Activated T-helper 9 cell treated with anti-CD3 and anti-CD28 coated beads, Interleukin-2, amount 50 U/mL, for 16 hours (primary cell): ENCODE measurements at regions not wholly inside any gene's neighbourhood (a gene's known extent, or its start where the extent isn't known, plus 50 kb on each side); places are given as distances from the start of the nearest gene placed in this dataset.
"Not testable (repeated sequence)": the region's sequence is repeated elsewhere in the genome, so short reads cannot be mapped to it uniquely, and the experiment has no call there.

Experiments
- DNase-seq: peaks from one replicate; pipeline ENCODE4 v3.0.0-alpha.2; 2020; ENCODE audit warnings: low read depth

- no peak for DNase-seq
Observed at GRCh38 chr7:93048136-93048930, 69.4 kb downstream of the SAMD9 start.

DNA sequence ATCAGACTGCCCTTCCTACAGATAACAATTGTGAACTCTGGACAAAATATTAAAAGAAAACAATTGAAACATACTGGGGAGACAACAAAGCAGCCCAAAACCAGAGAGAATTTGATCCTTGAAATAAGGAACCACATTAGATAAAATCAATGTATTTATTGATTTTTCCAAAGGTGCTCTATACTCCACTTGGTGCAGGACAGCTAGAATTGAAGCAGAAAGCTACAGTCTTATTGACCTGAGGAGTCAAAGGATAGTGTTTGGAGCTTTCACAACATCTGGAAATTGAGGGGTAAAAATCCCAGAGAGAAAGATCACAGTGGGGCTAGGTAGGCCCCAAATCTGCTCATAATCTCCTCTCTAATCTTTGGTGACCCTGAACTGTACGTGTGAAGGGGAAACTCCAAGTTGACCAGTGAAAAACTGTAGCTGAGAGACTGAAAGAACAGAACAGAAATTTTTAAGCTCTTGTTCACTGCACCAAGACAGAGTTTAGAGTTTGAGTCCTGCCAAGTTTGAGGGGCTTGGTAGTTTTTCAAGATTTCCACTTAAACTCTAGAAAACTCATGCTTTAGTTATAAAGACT lies 70.2 kb downstream of the SAMD9 start:
- no peak for DNase-seq

DNA sequence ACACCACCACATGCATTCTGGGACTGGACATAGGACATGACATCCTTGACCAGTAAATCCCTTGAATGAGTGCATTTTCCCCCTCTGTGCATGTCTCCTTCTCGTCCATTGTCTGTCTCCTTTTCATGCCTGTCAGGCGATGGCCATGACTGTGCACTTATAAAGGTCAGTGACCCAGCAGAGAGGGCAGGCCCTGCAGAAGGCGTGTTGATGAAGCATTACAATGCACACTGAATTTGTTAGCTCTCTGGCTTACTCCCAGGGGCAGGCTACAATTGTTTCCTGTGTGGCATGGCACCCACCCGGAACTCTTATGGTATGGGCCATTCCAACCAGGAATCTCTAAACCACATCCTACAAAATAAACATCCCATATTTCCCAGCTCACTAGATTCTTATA lies 71.1 kb downstream of the SAMD9 start:
- no peak for DNase-seq

DNA sequence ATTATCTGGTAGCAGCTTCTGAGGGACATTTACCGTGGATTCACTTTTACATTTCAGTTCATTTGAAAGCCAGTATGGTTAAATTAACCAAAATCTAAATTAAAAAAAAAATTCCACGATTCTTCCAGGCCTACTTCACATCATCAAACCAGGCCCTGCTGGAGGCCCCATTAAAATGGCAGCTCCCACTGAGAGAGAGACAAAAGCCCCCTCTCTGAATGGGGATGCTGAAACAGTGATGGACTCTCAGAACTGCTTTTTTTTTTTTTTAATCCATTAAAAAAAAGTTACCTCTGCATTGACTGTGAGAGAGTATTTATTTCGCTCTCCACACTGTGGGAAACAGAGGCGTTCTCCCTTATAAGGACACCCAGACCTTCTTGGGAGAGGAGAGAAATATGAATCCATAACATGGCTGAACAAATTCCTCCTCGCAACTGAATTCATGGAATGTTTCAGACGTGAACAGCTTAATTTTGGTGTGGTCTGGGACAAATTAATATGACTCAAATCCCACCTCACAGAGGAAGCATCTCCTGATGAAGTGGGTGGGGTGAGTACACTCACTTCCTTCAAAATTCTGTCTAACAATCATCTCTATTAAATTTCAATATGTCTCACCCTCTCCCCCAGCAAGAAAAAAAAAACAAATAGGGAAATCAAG lies 73.5 kb downstream of the SAMD9 start:
- DNase-seq, result no peak

DNA sequence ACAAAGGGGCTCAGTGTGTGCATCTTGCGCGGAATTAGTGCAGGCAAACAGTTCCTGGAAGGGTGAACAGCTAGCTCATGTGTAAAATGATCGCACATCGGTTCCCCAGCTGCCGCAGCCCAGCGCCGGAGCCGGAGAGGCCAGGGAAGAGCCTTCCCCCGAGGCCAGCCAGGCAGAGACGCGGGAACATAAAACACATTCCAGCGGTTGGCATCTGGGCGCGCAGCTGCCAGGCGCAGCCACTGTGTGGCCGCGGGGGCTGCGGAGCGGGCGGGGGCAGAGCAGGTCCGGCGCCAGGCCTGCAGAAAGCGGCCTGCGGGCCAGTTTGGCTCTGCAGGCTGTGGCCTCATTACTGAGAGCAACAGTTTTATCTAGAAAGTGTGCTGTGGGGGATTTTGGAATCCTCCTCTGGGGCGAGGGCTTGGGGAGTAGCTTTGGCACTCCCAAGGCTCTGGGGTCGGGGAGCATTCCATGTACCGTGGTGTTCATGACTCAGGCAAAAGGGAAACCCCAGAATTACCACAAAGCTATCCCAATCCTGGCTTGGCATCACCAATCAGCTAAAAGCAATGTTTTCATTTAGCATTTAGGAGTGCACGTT lies 74.3 kb downstream of the SAMD9 start:
- DNase-seq, result no peak

GRCh38 chr7:93040355-93040754 lies 77.4 kb downstream of the SAMD9 start:
- no peak for DNase-seq

- no peak for DNase-seq
Observed at GRCh38 chr7:93039786-93040185, 78.0 kb downstream of the SAMD9 start.

DNA sequence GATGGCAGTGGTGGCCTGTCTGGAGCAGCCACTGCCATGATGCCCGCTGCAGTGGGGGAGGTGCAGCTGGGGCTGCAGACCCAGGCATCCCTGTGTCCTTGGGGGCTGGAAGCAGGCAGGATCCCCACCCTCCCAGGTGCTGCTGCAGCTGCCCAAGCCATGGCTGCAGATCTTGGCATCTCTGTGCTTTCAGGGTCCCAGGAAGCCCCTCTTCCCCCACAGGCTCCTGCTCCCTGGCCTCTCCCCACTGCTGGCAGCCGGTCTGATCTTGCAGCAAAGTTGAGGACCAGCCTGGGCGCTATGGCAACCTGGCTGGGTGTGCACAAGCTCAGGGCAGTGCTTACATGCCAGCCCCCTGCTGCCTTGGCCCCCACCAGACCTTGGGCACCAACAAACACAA lies 78.5 kb downstream of the SAMD9 start:
- no peak for DNase-seq

- DNase-seq, result no peak
Observed at GRCh38 chr7:93036807-93037206, 81.0 kb downstream of the SAMD9 start.

DNA sequence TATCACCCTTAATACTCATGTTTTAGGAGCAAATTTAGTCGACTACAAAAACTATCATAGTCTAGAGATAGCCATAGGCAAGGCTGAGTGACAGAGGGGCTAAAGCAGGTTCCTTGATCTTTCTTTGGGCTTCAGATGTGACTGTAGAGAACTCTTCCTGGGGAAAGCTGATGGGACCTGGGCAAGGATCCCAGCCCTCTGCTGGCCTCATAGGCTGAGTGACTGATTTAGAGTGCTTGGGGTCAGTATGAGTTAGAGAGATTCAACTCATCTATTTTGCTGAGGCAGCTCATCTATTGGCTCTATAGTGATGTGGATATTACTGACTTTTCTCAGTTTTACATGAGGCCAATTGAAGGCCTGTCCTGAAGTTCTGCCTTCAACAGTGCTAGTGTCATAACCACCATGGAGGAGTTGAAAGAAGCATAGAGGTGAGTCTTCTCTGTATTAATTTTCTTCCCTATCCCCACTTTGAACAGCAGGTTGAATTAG lies 81.6 kb downstream of the SAMD9 start:
- DNase-seq, result no peak

GRCh38 chr7:93031795-93032194 lies 86.0 kb downstream of the SAMD9 start:
- no peak for DNase-seq

GRCh38 chr7:93030605-93031225 lies 87.1 kb downstream of the SAMD9 start:
- no peak for DNase-seq

- DNase-seq, result no peak
Observed at GRCh38 chr7:93029056-93029455, 88.7 kb downstream of the SAMD9 start.

- no peak for DNase-seq
Observed at GRCh38 chr7:93028610-93029009, 89.2 kb downstream of the SAMD9 start.

GRCh38 chr7:93027044-93027443 lies 90.7 kb downstream of the SAMD9 start:
- no peak for DNase-seq

- DNase-seq, result no peak
Observed at GRCh38 chr7:93026425-93026824, 91.4 kb downstream of the SAMD9 start.

- no peak for DNase-seq
Observed at GRCh38 chr7:93025389-93025788, 92.4 kb downstream of the SAMD9 start.

DNA sequence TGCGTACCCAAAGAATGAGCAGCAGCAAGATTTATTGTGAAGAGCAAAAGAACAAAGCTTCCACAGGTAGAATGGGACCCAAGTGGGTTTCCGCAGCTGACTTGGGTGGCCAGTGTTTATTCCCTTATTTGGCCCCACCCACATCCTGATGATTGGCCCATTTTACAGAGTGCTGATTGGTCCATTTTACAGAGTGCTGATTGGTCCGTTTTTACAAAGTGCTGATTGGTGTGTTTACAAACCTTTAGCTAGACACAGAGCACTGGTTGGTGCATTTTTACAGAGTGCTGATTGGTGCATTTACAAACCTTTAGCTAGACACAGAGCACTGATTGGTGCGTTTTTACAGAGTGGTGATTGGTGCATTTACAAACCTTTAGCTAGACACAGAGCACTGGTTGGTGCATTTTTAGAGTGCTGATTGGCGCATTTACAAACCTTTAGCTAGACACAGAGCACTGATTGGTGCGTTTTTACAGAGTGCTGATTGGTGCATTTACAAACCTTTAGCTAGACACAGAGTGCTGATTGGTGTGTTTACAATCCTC lies 94.8 kb downstream of the SAMD9 start:
- DNase-seq, result not testable (repeated sequence)

- no peak for DNase-seq
Observed at GRCh38 chr7:93021748-93022147, 96.0 kb downstream of the SAMD9 start.

GRCh38 chr7:93018716-93019115 lies 99.1 kb downstream of the SAMD9 start:
- DNase-seq, result no peak

DNA sequence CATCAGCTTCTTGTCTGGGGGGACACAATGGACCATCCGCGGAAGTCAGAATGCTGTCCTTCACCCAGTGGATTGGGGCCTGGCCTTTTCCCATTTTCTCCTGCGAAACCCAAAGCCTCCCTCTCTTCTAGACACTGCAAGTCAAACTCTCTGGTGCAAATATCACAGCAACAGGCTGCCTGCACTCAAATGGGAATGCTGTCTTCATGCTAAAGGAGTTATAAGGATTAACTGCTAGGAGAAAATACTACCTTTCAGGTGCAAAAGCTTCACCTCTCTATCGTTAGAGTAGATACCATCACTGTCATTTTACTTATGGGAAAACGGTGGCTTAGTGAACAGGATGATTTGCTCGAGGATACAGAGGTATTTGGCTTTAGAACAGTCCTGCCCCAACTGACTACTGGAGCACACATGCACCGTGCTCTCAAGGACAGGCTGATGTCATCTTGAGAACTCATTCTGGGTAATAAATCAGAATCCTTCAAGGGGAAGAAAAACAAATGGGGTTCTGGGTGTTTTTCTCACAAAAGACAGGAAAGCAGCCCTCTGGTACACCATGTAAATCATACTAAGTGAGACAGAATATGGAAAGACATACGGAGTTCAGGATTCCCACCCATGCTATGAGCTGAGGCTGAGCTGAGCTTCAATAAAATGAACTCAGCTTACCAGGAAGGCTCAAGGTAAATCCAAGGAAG lies 100.9 kb downstream of the SAMD9 start:
- DNase-seq, result no peak
